ENCODE measurements at regions not wholly inside any gene's neighbourhood (a gene's known extent, or its start where the extent isn't known, plus 50 kb on each side); places are given as distances from the start of the nearest gene placed in this dataset.

DNA sequence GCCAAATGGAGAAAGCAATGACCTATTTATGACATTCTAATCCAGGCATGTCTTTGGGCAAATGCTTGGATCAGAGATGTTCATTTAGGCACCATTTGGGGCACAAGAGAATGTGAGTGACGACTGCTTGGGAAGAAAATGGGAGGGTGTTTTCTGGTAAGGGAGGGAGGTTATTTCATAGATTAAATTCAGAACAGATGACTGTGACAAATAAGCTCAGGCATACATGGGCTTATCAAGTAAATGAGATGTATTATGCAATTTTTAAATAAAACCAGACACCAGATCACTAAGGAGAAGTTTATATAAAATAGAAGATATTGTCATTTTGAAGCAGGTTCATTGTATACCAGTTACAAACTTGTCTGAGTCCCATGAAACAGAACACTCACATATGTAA is 71.4 kb upstream of the UGT8 start:
- no peak for DNase-seq (ENCODE audit: low spot score)

DNA sequence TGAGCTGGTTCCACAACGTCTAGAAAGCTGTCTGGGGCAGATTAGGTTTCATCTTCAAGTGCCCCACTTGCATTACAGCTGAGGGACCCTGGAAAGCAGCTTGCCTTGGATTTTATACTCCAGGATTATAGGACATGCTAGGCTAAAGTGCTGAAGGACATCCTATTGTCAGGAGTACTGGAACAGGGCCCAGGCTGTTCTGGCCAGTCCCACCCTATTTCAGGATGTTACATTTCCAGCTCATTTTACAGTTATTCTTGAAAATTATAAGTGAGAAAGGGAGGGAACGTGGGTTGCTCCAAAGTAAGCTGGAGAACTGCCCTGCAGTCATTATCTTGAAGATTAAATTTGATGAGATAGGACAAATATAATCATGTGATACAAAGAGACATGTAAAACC is 71.0 kb upstream of the UGT8 start:
- no peak for DNase-seq (ENCODE audit: low spot score)

- DNase-seq (ENCODE audit: low spot score): no peak
Measured at GRCh38 chr4:114535725-114536124, 62.9 kb upstream of the UGT8 start.

DNA sequence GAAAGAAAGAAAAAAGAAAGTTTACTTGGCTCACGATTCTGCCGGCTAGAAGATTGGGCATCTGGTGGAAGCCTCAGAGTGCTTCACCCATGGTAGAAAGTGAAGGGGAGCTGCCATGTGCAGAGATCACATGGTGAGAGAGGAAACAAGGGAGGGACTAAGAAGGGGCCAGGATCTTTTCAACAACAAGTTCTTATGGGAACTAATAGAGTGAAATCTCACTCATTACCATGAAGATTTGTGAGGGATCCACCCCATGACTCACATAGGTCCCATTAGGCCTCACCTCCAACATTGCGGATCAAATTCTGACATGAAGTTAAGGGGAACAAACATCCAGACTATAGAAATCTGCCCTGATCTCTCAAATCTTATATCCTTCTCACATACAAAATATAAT is 61.3 kb upstream of the UGT8 start:
- no peak for DNase-seq (ENCODE audit: low spot score)

DNA sequence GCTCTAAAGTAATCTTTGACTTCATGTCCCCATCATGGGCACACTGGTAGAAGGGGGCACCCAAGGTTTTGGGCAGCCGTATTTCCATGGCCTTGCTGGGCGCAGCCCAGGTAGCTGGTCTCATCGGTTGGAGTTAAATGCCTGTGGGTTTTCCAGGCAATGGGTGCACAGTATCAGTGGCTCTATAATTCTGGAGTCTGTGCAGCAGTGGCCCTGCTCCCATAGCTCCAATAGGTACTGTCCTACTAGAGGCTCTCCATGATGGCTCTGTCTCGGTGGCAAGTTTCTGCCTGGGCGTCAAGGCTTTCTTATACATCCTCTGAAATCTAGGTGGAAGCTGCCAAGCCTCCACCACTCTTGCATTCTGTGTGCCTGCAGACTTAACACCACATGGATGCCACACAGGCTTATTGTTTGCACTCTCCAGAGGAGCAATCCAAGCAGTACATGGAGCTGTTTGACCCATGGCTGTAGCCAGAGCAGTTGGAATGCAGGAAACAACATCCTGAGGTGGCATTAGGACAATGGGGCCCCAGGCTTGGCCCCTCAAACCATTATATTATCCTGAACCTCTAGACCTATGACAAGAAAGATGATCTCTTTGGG is 60.5 kb upstream of the UGT8 start:
- no peak for DNase-seq (ENCODE audit: low spot score)

DNA sequence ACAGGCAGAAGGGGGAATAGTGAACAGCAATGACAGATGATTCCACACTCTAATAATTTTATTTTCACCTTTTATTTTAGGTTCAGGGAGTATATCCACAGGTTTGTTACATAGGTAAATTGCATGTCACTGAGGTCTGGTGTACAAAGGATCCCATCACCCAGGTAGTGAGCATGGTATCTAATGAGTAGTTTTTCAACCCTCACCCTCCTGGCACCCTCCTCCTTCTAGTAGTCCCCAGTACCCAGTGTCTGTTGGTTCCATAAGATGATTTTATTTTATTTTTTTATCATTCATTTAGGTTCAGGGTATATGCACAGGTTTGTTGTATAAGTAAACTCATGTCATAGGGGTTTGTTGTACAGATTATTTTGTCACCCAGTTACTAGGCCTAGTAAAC is 58.6 kb upstream of the UGT8 start:
- no peak for DNase-seq (ENCODE audit: low spot score)

DNA sequence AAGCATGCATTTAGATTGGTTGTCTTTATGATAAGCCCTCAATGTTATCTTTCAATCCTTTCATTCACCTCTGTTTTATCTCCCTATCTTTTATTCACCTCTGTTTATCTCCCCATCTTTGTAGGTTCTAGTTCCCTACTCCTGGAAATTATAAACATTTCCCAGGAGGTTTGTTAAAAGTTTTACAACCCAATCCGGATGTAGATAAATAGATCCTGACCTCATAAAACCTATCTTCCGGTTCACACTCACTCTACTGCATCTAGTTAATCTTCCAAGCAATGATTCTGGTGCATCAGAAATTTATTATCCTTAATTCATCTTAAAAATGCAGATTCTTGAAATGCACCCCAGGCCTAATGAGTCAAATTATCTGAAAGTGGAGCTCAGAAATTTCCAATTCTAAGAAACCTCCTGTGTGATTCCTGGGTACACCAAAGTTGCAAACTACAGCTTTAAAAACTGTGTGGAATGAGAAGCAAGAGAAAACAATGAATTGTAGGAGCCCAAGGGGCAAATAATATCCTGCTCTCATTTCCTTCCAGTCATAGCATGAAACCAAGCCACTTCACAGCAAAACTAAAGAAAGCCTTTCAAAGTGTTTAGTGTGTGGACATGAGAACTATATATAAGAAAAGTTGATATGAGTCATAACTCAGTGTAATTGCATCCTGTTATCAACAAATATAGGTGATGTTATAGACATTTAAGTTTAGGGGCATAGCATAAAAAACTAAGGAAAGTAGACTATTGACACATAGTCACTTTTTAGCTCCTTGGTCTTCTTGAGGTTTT is 51.1 kb upstream of the UGT8 start:
- no peak for DNase-seq (ENCODE audit: low spot score)

Small RNAs in the stretch of these regions (small RNA-seq; reads per million reads assigned to genes)
- gene AC093815.1: 0 reads per million in 2 experiments

Measured in SK-N-DZ (cell line).